Glutamatergic neuron (in vitro differentiated cells): ENCODE measurements at regions not wholly inside any gene's neighbourhood (a gene's known extent, or its start where the extent isn't known, plus 50 kb on each side); places are given as distances from the start of the nearest gene placed in this dataset.

Source experiments
- DNase-seq: peaks from one replicate; pipeline ENCODE4 v3.0.0; 2022
- H3K27ac Mint-ChIP-seq: one replicate; pipeline ENCODE4 v1.8.0; 2020; ENCODE audit warnings: mild to moderate bottlenecking, mixed read lengths, inconsistent platforms; ENCODE audit not compliant: unreplicated experiment
- H3K27me3 Mint-ChIP-seq: one replicate; pipeline ENCODE4 v1.8.0; 2020; ENCODE audit warnings: mild to moderate bottlenecking, moderate library complexity, mixed read lengths, inconsistent platforms; ENCODE audit not compliant: unreplicated experiment
- H3K36me3 Mint-ChIP-seq: one replicate; pipeline ENCODE4 v1.8.0; 2020; ENCODE audit warnings: mild to moderate bottlenecking, mixed read lengths, inconsistent platforms; ENCODE audit not compliant: unreplicated experiment
- H3K4me1 Mint-ChIP-seq: one replicate; pipeline ENCODE4 v1.8.0; 2020; ENCODE audit warnings: mild to moderate bottlenecking, low read depth, mixed read lengths, inconsistent platforms; ENCODE audit not compliant: unreplicated experiment
- H3K4me3 Mint-ChIP-seq: one replicate; pipeline ENCODE4 v1.8.0; 2020; ENCODE audit warnings: mild to moderate bottlenecking, mixed read lengths, inconsistent platforms; ENCODE audit not compliant: unreplicated experiment
- H3K9me3 Mint-ChIP-seq: one replicate; pipeline ENCODE4 v1.8.0; 2020; ENCODE audit warnings: mild to moderate bottlenecking, moderate library complexity, mixed read lengths, inconsistent platforms; ENCODE audit not compliant: unreplicated experiment
- CTCF ChIP-seq: fragments of 200-600 bp; sonication (generic); IDR thresholded peaks from one replicate; pipeline ENCODE4 v1.5.0; 2021; ENCODE audit not compliant: partially characterized antibody, unreplicated experiment

GRCh38 chr1:202067188-202067974, 55.3 kb upstream of the GPR37L1 start:
- peaks cover 12% of the 10 kb centered on the region for H3K4me1 Mint-ChIP-seq
- no peak overlapping the region for H3K27ac Mint-ChIP-seq
- DNase-seq: no peak
- H3K4me3 Mint-ChIP-seq: no peak overlapping the region
- peaks cover 10% of the 10 kb centered on the region for H3K27me3 Mint-ChIP-seq
- no peaks in the 10 kb centered on the region for H3K36me3 Mint-ChIP-seq
- peaks cover 5% of the 10 kb centered on the region for H3K9me3 Mint-ChIP-seq
- no peak for TF ChIP-seq CTCF

GRCh38 chr1:202068596-202068995, 54.1 kb upstream of the GPR37L1 start:
- TF ChIP-seq CTCF: no peak
- H3K9me3 Mint-ChIP-seq: peaks cover 8% of the 10 kb centered on the region
- peaks cover 12% of the 10 kb centered on the region for H3K4me1 Mint-ChIP-seq
- no peaks in the 10 kb centered on the region for H3K36me3 Mint-ChIP-seq
- DNase-seq: no peak
- no peak overlapping the region for H3K27ac Mint-ChIP-seq
- peaks cover 12% of the 10 kb centered on the region for H3K27me3 Mint-ChIP-seq
- no peak overlapping the region for H3K4me3 Mint-ChIP-seq

GRCh38 chr1:202069662-202070061, 53.1 kb upstream of the GPR37L1 start:
- peaks cover 8% of the 10 kb centered on the region for H3K9me3 Mint-ChIP-seq
- H3K36me3 Mint-ChIP-seq: no peaks in the 10 kb centered on the region
- no peak for DNase-seq
- TF ChIP-seq CTCF: no peak
- peak overlapping the region; percentile 68 for H3K27ac Mint-ChIP-seq
- peaks cover 12% of the 10 kb centered on the region for H3K27me3 Mint-ChIP-seq
- H3K4me1 Mint-ChIP-seq: peaks cover 12% of the 10 kb centered on the region
- no peak overlapping the region for H3K4me3 Mint-ChIP-seq

- Mint-ChIP-seq H3K36me3 (no peaks in the 10 kb centered on the region), H3K9me3 (peaks cover 8% of the 10 kb centered on the region), H3K4me1 (peaks cover 19% of the 10 kb centered on the region), H3K27ac (no peak overlapping the region), H3K27me3 (peaks cover 15% of the 10 kb centered on the region), H3K4me3 (no peak overlapping the region)
- no peak for DNase-seq
- no peak for TF ChIP-seq CTCF
These were observed 50.4 kb upstream of the GPR37L1 start for GRCh38 chr1:202072211-202072765.
